ENCODE measurements at regions not wholly inside any gene's neighbourhood (a gene's known extent, or its start where the extent isn't known, plus 50 kb on each side); places are given as distances from the start of the nearest gene placed in this dataset.

DNA sequence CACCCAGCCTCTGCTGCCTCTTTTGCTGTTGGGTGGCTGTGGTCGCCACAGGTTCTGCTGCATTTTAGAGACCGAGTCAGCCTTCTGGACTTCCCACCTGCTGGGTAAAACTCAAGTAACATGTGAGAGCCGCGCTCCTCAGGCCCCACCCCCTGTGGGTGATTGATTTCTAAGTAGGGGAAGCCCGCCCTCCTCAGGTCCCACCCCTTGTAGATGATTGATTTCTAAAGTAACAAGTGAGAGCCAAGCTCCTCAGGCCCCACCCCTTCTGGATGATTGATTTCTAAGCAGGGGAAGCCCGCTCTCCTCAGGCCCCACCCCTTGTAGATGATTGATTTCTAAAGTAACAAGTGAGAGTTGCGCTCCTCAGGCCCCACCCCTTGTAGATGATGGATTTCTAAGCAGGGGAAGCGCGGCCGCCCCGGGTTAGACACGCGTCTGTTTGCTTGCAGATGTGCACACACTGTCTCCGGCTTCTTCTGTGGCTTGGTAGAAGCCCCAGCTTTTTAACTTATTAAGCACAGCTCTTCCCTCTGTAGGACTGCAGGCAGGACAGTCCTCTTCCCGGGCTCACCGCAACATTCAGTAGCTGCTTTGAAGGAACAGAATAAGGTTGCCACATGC lies 83.4 kb downstream of the FAM43A start:
- Histone ChIP-seq H2AFZ (ENCODE audit: low read depth, low read length) (peak overlapping the region; percentile 63), H3K9ac (ENCODE audit: low read length) (peak overlapping the region; percentile 43)

More for the DNA sequence above, 83.4 kb downstream of the FAM43A start:
- Histone ChIP-seq H3K4me3 (ENCODE audit: low read length) (peak overlapping the region; percentile 60), H3K4me2 (ENCODE audit: low read length) (no peak overlapping the region), H4K20me1 (ENCODE audit: insufficient read depth) (no peaks in the 10 kb centered on the region), H3K9me2 (ENCODE audit: insufficient read depth, low read length) (no peaks in the 10 kb centered on the region), H3K27me3 (ENCODE audit: insufficient read depth, low read depth, low read length) (no peaks in the 10 kb centered on the region), H3K79me2 (replicated peaks; ENCODE audit: insufficient read depth, low read length) (no peaks in the 10 kb centered on the region), H3K36me3 (ENCODE audit: insufficient read depth, low read length) (no peaks in the 10 kb centered on the region), H3K27ac (ENCODE audit: low read length) (no peak overlapping the region), H3F3A (ENCODE audit: insufficient read depth, low read length, poor library complexity, severe bottlenecking) (no peaks in the 10 kb centered on the region), H3K9me3 (ENCODE audit: low read length) (no peaks in the 10 kb centered on the region)
- TF ChIP-seq EZH2 (IDR thresholded peaks at IDR 0.05; ENCODE audit: borderline replicate concordance, insufficient read depth, low read length, poor library complexity, severe bottlenecking) (no peak), MXI1 (conservative IDR thresholded peaks at IDR 0.05; ENCODE audit: poor library complexity, severe bottlenecking) (peak; percentile 39), SMC3 (conservative IDR thresholded peaks at IDR 0.05; ENCODE audit: poor library complexity) (no peak), EP300 (conservative IDR thresholded peaks at IDR 0.05; ENCODE audit: poor library complexity, severe bottlenecking) (no peak), TAF1 (IDR thresholded peaks at IDR 0.05; ENCODE audit: low read depth) (no peak), RAD21 (conservative IDR thresholded peaks at IDR 0.05) (peak; percentile 11), POLR2AphosphoS5 (IDR thresholded peaks at IDR 0.05) (no peak), CTCF (IDR thresholded peaks at IDR 0.05; ENCODE audit: poor library complexity, severe bottlenecking) (no peak), REST (IDR thresholded peaks at IDR 0.05; ENCODE audit: borderline replicate concordance) (no peak)
